Tibial nerve (tissue), 4 donors: ENCODE measurements at regions not wholly inside any gene's neighbourhood (a gene's known extent, or its start where the extent isn't known, plus 50 kb on each side); places are given as distances from the start of the nearest gene placed in this dataset.
A peak's percentile ranks its signal among the peaks of the same experiment; 100 is the strongest.

ENCODE experiments used
- DNase-seq, 2 donors: peaks; one replicate each; pipeline ENCODE4 v3.0.0-alpha.2; 2019; ENCODE audit warnings: low spot score in 2 of 2
- H3K27ac ChIP-seq, 4 donors: fragments of 200-600 bp; sonication (generic) in 3 of 4; one replicate each; pipeline ENCODE4 v1.5.1; 2017 to 2019; ENCODE audit warnings: mild to moderate bottlenecking in 1 of 4
- H3K27me3 ChIP-seq, 2 donors: fragments of 200-600 bp; sonication (generic) in 1 of 2; one replicate each; pipeline versions ENCODE4 v1.5.1 to v1.6.0; 2017 to 2019
- H3K36me3 ChIP-seq, 3 donors: fragments of 200-600 bp; sonication (generic); one replicate each; pipeline ENCODE4 v1.5.1; 2018 to 2019
- H3K4me1 ChIP-seq, 4 donors: fragments of 200-600 bp; sonication (generic) in 3 of 4; one replicate each; pipeline ENCODE4 v1.5.1; 2017 to 2019
- H3K4me3 ChIP-seq, 4 donors: fragments of 200-600 bp; sonication (generic) in 3 of 4; one replicate each; pipeline ENCODE4 v1.5.1; 2017 to 2019; ENCODE audit warnings: mild to moderate bottlenecking in 1 of 4, moderate library complexity in 1 of 4
- H3K9me3 ChIP-seq, 4 donors: fragments of 200-600 bp; sonication (generic) in 3 of 4; one replicate each; pipeline ENCODE4 v1.5.1; 2017 to 2019
- EP300 ChIP-seq, 2 donors: sonication (generic); formaldehyde crosslinking; IDR thresholded peaks; one replicate each; pipeline ENCODE4 v1.6.1; 2017; ENCODE audit warnings: antibody characterized with exemption in 2 of 2, mild to moderate bottlenecking in 1 of 2
- POLR2A ChIP-seq, 2 donors: fragments of 450-650 bp; IDR thresholded peaks; one replicate each; pipeline ENCODE4 v1.6.1; 2017; ENCODE audit warnings: antibody characterized with exemption in 2 of 2, mild to moderate bottlenecking in 2 of 2, moderate library complexity in 2 of 2
- WGBS, 2 donors: methylation state at CpG; one replicate each; pipeline ENCODE4 v1.1.5; 2018; 5-methylcytosine and 5-hydroxymethylcytosine counted together
- TF ChIP-seq, protein P1 (sequence below), 5 experiments: fragments of 200-600 bp in 3 of 5; fragments of 450-650 bp in 2 of 5; sonication (generic) in 3 of 5; IDR thresholded peaks; one replicate each; pipeline ENCODE4 v1.5.1; 2016 to 2019; ENCODE audit warnings: antibody characterized with exemption in 5 of 5, mild to moderate bottlenecking in 3 of 5, moderate library complexity in 2 of 5

DNA sequence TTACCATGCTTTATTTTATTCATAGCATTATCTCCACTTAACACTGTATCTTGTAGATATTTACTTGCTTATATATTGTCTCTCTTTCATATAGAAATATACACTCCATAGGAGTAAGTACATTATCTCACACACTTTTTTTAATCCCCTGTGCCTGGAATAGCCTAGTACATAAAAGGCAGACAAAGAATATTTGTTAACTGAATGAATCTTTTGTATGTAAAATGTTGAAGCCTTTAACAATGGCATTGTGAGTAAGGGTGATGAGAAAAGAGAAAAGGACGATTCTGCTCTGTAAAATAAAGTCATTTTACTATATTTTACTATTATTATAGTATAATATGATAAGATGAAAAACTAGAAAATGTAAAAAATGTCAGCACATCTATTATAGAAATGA is 97.7 kb upstream of the PDHA2 start:
- 39 to 46% methylated on average over 1 of the region's 1 CpG for WGBS, 2 donors
- TF ChIP-seq POLR2A (IDR thresholded peaks at IDR 0.05) (no peak), EP300 (IDR thresholded peaks at IDR 0.05) (no peak)
- TF ChIP-seq, protein P1, sequence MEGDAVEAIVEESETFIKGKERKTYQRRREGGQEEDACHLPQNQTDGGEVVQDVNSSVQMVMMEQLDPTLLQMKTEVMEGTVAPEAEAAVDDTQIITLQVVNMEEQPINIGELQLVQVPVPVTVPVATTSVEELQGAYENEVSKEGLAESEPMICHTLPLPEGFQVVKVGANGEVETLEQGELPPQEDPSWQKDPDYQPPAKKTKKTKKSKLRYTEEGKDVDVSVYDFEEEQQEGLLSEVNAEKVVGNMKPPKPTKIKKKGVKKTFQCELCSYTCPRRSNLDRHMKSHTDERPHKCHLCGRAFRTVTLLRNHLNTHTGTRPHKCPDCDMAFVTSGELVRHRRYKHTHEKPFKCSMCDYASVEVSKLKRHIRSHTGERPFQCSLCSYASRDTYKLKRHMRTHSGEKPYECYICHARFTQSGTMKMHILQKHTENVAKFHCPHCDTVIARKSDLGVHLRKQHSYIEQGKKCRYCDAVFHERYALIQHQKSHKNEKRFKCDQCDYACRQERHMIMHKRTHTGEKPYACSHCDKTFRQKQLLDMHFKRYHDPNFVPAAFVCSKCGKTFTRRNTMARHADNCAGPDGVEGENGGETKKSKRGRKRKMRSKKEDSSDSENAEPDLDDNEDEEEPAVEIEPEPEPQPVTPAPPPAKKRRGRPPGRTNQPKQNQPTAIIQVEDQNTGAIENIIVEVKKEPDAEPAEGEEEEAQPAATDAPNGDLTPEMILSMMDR (IDR thresholded peaks at IDR 0.05): no peak
- no peak for DNase-seq
- no peaks in the 10 kb centered on the region for H3K4me1 ChIP-seq
- H3K27ac ChIP-seq: no peak overlapping the region
- peaks cover 0 to 9% (median 0%) of the 10 kb centered on the region in 4 donors for H3K9me3 ChIP-seq
- H3K36me3 ChIP-seq: no peaks in the 10 kb centered on the region
- H3K27me3 ChIP-seq: no peaks in the 10 kb centered on the region
- H3K4me3 ChIP-seq: no peak overlapping the region

GRCh38 chr4:95732061-95732460 is 107.8 kb upstream of the PDHA2 start:
- no peak for DNase-seq
- no peaks in the 10 kb centered on the region for H3K36me3 ChIP-seq
- peaks cover 0 to 4% (median 0%) of the 10 kb centered on the region in 4 donors for H3K4me1 ChIP-seq
- no peak overlapping the region for H3K4me3 ChIP-seq
- no peaks in the 10 kb centered on the region for H3K27me3 ChIP-seq
- no peak overlapping the region for H3K27ac ChIP-seq
- no peak for TF ChIP-seq EP300 (IDR thresholded peaks at IDR 0.05)
- TF ChIP-seq POLR2A (IDR thresholded peaks at IDR 0.05): no peak
- TF ChIP-seq, protein P1 (IDR thresholded peaks at IDR 0.05): no peak
- no peaks in the 10 kb centered on the region for H3K9me3 ChIP-seq

DNA sequence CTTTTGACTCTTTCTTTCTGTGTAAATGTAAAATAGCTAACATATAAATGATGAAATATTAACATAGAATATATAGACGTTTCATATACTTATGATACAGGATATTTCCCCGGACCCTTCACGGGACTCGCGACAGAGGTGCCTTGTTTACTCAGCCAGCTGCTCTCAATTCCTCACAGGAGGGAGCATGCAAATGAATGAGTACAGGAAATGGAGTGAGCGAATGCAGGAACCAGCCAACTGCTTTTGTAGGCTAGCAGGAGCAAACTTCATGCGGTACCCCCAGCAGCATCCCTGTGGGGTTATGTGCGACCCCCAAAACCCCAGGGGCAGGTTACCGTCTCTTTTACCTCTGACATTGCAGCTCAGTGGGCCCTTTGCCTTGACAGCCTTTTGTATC is 110.3 kb upstream of the PDHA2 start:
- Histone ChIP-seq H3K36me3 (no peaks in the 10 kb centered on the region), H3K4me1 (peaks cover 0 to 4% (median 0%) of the 10 kb centered on the region in 4 donors), H3K9me3 (no peaks in the 10 kb centered on the region), H3K27ac (no peak overlapping the region), H3K27me3 (no peaks in the 10 kb centered on the region), H3K4me3 (no peak overlapping the region)
- WGBS, 2 donors: 73 to 84% methylated on average over 9 of the region's 9 CpGs
- no peak for DNase-seq
- TF ChIP-seq, protein P1 (IDR thresholded peaks at IDR 0.05): no peak
- TF ChIP-seq EP300 (IDR thresholded peaks at IDR 0.05) (no peak), POLR2A (IDR thresholded peaks at IDR 0.05) (no peak)

- WGBS, 2 donors: 44 to 65% methylated on average over 3 of the region's 3 CpGs
- no peak overlapping the region for H3K4me3 ChIP-seq
- DNase-seq: peak in 1 of 2 donors; percentile 35
Observed at GRCh38 chr4:95728145-95728544, 111.7 kb upstream of the PDHA2 start.

GRCh38 chr4:95715830-95716229 is 124.1 kb upstream of the PDHA2 start:
- Histone ChIP-seq H3K27ac (no peak overlapping the region), H3K27me3 (no peaks in the 10 kb centered on the region), H3K36me3 (no peaks in the 10 kb centered on the region), H3K9me3 (no peaks in the 10 kb centered on the region), H3K4me1 (no peaks in the 10 kb centered on the region), H3K4me3 (no peak overlapping the region)
- no peak for DNase-seq
- 94% methylated on average over 2 of the region's 2 CpGs for WGBS, 2 donors
- no peak for TF ChIP-seq POLR2A (IDR thresholded peaks at IDR 0.05)
- TF ChIP-seq, protein P1 (IDR thresholded peaks at IDR 0.05): no peak
- TF ChIP-seq EP300 (IDR thresholded peaks at IDR 0.05): no peak

More at GRCh38 chr4:95728145-95728544, 111.7 kb upstream of the PDHA2 start:
- TF ChIP-seq EP300 (IDR thresholded peaks at IDR 0.05) (peak in 1 of 2 donors; percentile 50), POLR2A (IDR thresholded peaks at IDR 0.05) (no peak)
- Histone ChIP-seq H3K36me3 (no peaks in the 10 kb centered on the region), H3K27ac (no peak overlapping the region), H3K9me3 (no peaks in the 10 kb centered on the region), H3K27me3 (no peaks in the 10 kb centered on the region), H3K4me1 (peaks cover 0 to 4% (median 0%) of the 10 kb centered on the region in 4 donors)

DNA sequence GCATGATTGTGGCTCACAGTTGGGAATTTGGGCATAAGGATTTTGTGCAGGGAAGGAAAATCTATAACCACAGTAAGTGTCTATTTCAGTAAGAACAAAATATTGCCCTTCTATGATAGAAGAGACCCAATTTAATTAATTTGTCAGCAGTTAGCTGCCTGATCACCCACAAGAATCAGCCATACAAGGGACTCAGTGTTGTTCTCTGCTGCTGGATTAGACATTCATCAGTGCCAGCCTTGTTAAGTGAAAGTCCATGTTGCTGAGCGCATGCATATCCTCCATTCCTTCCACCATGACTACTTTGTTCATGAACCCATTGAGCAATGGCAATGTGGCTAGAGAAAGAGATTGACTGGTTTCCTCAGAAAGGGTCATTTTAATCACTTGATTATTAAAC is 125.3 kb upstream of the PDHA2 start:
- TF ChIP-seq POLR2A (IDR thresholded peaks at IDR 0.05) (no peak), EP300 (IDR thresholded peaks at IDR 0.05) (no peak)
- TF ChIP-seq, protein P1 (IDR thresholded peaks at IDR 0.05): no peak
- no peak for DNase-seq
- H3K9me3 ChIP-seq: no peaks in the 10 kb centered on the region
- 90 to 96% methylated on average over 1 of the region's 1 CpG for WGBS, 2 donors
- H3K27me3 ChIP-seq: no peaks in the 10 kb centered on the region
- no peak overlapping the region for H3K27ac ChIP-seq
- H3K4me1 ChIP-seq: no peaks in the 10 kb centered on the region
- H3K4me3 ChIP-seq: no peak overlapping the region
- no peaks in the 10 kb centered on the region for H3K36me3 ChIP-seq
